ENCODE measurements at regions not wholly inside any gene's neighbourhood (a gene's known extent, or its start where the extent isn't known, plus 50 kb on each side); places are given as distances from the start of the nearest gene placed in this dataset.

GRCh38 chr14:36020120-36021029 is 156.1 kb downstream of the PTCSC3 start:
- DNase-seq (no peak), ATAC-seq (no peak)
- no peak overlapping the region for H3K4me3 ChIP-seq
- TF ChIP-seq POLR2A (IDR thresholded peaks at IDR 0.05) (no peak), CTCF (IDR thresholded peaks at IDR 0.05) (no peak)
- H3K27ac ChIP-seq: no peak overlapping the region
- no peaks in the 10 kb centered on the region for H3K9me3 ChIP-seq
- intact Hi-C loops (cut with DNase I): no loop called here
- H3K4me1 ChIP-seq: no peaks in the 10 kb centered on the region
- 79 to 85% (median 81%) methylated on average over 8 of the region's 8 CpGs for WGBS, 4 donors
- H3K36me3 ChIP-seq: no peaks in the 10 kb centered on the region
- no peaks in the 10 kb centered on the region for H3K27me3 ChIP-seq

GRCh38 chr14:36019126-36019525 is 157.4 kb downstream of the PTCSC3 start:
- 87 to 92% (median 89%) methylated on average over 5 of the region's 5 CpGs for WGBS, 4 donors
- H3K27ac ChIP-seq: no peak overlapping the region
- ATAC-seq (no peak), DNase-seq (no peak)
- no peak for TF ChIP-seq POLR2A (IDR thresholded peaks at IDR 0.05)
- TF ChIP-seq CTCF (IDR thresholded peaks at IDR 0.05): no peak
- no peaks in the 10 kb centered on the region for H3K27me3 ChIP-seq
- intact Hi-C loops (cut with DNase I): no loop called here
- H3K4me3 ChIP-seq: no peak overlapping the region
- no peaks in the 10 kb centered on the region for H3K36me3 ChIP-seq
- H3K9me3 ChIP-seq: no peaks in the 10 kb centered on the region
- H3K4me1 ChIP-seq: no peaks in the 10 kb centered on the region

DNA sequence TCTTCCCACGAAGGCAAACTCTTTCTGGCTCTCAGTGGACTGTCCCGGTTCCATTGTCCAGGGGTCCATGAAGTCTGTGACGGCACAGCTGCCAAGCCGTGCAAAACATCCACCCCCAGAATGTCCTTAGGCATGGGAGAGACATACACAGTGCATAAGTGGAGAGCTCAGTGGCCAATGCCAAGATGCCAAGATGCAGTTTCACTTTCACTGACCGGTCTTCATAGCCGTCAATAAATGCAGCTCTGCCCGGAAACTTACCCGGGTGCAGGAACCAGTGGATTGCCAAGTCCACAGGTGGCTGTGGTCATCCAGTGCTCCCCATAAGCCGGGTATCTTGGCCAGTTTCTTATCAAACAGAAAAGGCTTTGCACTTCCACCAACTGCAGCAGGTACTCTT is 162.3 kb downstream of the PTCSC3 start:
- H3K4me3 ChIP-seq: no peak overlapping the region
- H3K4me1 ChIP-seq: no peaks in the 10 kb centered on the region
- no peaks in the 10 kb centered on the region for H3K9me3 ChIP-seq
- intact Hi-C loops (cut with DNase I): no loop called here
- no peak for DNase-seq
- H3K27ac ChIP-seq: no peak overlapping the region
- H3K36me3 ChIP-seq: no peaks in the 10 kb centered on the region
- ATAC-seq: no peak
- no peak for TF ChIP-seq CTCF (IDR thresholded peaks at IDR 0.05)
- no peak for TF ChIP-seq POLR2A (IDR thresholded peaks at IDR 0.05)
- WGBS, 4 donors: 72 to 90% (median 76%) methylated on average over 4 to 9 of the region's 9 CpGs
- peaks cover 0 to 3% (median 0%) of the 10 kb centered on the region in 9 donors for H3K27me3 ChIP-seq

DNA sequence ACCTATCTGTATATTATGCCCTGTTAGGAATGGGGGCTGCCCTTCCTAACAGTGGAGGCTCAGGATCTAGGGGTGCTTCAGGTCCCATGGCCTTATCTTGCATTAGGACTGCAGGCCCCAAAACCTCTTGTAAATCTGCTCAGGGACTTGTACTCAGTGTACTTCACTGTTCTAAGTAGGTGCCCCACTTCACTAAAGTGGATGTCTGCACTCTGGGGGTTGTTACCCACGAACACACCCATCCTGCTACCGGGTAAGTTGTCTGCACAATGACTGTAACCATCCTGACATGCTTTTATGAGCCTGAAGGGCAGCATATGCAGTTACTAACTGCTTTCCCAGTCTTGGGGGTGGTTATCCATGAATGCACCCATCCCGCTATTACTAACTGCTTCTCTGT is 163.0 kb downstream of the PTCSC3 start:
- 53 to 83% (median 81%) methylated on average over 3 of the region's 3 CpGs for WGBS, 4 donors
- TF ChIP-seq CTCF (IDR thresholded peaks at IDR 0.05): no peak
- TF ChIP-seq POLR2A (IDR thresholded peaks at IDR 0.05): no peak
- H3K4me1 ChIP-seq: no peaks in the 10 kb centered on the region

More for the DNA sequence above, 163.0 kb downstream of the PTCSC3 start:
- ATAC-seq: no peak
- Histone ChIP-seq H3K27me3 (peaks cover 0 to 3% (median 0%) of the 10 kb centered on the region in 9 donors), H3K36me3 (no peaks in the 10 kb centered on the region), H3K9me3 (no peaks in the 10 kb centered on the region), H3K4me3 (no peak overlapping the region), H3K27ac (no peak overlapping the region)
- intact Hi-C loops (cut with DNase I): no loop called here
- DNase-seq: no peak

Measured in heart left ventricle (tissue), 16 donors.